GM19240 (cell line): ENCODE measurements at regions not wholly inside any gene's neighbourhood (a gene's known extent, or its start where the extent isn't known, plus 50 kb on each side); places are given as distances from the start of the nearest gene placed in this dataset.

Source experiments
- DNase-seq: peaks from one replicate; pipeline ENCODE4 v3.0.0; 2011; ENCODE audit warnings: low spot score; ENCODE audit not compliant: insufficient read length

DNA sequence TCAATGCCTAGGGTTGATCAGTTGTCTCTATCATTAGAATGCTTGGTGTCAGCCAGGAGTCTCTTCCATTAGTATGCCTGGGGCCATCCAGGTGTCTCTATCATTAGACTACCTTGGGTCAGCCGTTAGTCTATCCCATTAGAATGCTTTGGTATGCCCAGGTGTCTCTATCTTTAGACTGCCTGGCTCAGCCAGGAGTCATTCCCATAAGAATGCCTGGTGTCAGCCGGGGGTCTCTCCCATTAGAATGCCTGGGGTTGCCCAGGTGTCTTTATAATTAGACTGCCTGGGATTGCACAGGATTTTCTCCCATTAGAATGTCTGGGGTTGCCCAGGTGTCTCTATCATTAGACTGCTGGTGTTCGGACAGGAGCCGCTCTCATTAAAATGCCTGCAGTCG is 1442.9 kb downstream of the UQCRFS1 start:
- no peak for DNase-seq

DNA sequence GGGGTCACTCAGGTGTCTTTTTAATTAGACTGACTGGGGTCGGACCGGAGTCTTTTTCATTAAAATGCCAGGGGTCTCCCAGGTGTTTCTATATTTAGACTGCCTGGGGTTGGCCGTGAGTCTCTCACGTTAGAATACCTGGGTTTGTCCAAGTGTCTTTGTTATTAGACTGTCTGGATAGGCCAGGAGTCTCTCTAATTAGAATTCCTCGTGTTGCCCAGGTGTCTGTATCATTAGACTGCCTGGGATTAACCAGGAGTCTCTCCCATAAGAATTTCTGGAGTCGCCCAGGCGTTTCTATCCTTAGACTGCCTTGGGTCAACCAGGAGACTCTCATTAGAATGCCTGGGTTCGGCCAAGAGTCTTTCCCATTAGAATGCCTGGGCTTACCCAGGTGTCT is 1445.7 kb downstream of the UQCRFS1 start:
- DNase-seq: no peak

DNA sequence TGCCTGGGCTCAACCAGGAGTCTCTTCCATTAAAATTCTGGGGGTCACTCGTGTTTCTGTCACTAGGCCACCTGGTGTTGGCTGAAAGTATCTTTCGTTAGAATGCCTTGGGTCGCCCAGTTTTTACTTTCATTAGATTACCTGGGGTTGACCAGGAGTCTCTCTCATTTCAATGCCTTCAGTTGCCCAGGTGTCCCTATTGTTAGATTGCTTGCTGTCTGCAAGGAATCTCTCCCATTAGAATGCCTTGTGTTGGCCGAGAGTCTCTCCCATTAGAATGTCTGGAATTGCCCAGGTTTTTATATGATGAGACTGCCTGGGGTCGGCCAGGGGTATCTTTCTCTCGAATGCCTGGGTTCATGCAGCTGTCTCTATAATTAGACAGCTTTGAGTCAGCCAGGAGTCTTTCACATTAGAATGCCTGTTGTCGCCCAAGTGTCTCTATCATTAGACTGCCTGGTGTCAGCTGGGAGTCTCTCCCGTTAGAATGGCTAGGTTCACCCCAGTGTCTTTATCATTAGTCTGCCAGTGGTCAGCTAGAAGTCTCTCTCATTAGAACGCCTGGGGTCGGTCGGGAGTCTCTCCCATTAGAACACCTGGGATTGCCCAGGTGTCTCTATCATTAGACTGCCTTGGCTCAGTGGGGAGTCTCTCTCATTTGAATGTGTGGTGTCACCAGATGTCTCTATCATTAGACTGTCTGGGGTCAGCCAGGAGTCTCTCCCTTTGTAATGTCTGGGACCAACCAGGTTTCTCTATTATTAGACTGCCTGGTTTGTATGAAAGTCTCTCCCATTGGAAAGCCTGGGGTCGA is 1446.8 kb downstream of the UQCRFS1 start:
- no peak for DNase-seq

DNA sequence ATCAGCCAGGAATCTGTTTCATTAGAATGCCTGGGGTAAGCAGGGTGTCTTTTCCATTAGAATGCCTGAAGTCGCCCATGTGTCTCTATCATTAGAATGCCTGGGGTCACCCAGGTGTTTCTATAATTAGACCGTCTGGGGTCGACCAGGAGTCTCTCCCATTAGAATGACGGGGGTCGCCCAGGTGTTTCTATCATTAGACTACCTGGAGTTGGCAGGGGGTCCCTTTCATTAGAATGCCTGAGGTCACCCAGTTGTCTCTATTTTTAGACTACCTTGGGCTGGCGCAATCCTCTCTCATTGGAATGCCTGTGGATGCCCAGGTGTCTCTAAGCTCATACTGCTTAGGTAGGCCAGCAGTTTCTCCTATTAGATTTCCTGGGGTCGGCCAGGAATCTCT is 1447.6 kb downstream of the UQCRFS1 start:
- no peak for DNase-seq

DNA sequence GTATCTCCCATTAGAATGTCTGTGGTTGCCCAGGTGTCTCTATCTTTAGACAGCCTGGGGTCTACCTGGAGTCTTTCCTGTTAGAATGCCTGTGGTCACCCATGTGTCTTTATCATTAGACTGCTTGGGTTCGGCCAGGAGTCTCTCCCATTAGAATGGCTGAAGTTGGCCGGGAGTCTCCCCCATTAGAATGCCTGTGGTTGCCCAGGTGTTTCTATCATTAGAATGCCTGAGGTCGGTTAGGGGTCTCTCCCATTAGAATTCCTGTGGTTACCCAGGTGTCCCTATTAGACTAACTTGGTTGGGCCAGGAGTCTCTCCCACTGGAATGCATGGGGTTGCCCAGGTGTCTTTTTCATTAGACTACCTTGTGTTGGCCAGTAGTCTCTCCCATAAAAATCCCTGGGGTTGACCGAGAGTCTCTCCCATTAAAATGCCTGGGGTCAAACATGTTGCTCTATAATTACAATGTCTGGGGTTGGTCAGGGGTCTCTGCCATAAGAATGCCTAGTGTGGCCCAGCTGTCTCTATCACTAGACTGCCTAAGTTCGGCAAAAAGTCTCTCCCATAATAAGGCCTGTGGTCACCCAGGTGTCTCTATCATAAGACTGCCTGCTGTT is 1448.7 kb downstream of the UQCRFS1 start:
- DNase-seq: no peak

DNA sequence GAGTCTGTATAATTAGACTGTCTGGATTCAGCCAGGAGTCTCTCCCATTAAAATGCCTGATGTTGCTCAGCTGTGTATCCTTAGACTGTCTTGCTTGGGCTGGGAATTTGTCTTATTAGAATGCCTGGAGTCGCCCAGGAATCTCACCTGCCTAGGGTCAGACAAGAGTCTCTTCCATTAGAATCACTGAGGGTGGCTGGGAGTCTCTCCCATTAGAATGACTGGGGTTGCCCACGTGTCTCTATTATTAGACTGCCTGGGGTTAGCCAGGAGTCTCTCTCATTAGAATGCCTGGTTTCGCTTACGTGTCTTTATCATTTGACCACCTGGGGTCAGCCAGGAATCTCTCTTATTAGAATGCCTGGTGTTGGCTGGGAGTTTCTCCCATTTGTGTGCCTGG is 1450.0 kb downstream of the UQCRFS1 start:
- DNase-seq: no peak

DNA sequence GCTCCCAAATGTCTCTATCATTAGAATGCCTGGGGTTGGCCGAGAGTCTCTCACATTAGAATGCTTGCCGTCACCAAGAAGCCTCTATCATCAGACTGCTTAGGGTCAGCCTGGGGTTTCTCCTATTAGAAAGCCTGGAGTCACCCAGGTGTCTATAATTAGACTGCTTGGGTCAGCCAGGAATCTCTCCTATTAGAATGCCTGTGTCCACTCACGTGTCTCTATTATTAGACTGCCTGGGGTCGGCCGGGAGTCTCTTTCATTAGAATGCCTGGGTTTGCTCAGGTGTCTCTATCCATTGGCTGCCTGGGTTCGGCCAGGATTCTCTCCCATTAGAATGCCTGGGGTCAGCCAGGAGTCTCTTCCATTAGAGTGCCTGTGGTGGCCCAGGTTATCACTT is 1453.1 kb downstream of the UQCRFS1 start:
- DNase-seq: no peak

DNA sequence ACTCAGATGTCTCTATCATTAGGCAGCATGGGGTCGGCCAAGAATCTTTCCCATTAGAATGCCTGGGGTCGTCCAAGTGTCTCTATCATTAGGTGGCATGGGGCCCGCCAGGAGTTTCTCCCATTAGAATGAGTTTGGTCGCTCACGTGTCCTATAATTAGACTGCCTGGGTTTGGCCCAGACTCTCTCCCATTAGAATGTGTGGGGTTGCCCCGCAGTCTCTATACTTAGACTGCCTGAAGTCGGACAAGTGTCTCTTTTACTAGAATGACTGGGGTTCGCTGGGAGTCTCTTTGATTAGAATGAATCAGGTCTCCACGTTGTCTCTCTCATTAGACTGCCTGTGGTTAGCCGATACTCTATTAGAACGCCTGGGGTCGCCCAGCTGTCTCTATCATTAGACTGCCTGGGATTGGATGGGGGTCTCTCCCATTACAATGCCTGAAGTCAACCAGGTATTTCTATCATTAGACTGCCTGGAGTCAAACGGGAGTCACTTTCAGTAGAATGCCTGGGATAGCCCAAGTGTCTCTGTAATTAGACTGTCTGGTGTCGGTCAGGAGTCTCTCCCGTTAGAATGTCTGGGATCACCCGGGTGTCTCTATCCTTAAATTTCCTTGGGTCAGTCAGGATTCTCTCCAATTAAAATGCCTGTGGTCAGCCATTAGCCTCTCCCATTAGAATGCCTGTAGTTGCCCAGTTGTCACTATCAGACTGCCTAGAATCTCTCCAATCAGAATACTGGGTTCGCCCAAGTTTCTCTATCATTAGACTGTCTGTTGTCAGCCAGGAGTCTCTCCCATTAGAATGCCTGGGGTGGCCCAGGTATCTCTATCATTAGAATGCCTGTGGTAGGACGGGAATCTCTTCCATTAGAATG is 1454.1 kb downstream of the UQCRFS1 start:
- DNase-seq: no peak

DNA sequence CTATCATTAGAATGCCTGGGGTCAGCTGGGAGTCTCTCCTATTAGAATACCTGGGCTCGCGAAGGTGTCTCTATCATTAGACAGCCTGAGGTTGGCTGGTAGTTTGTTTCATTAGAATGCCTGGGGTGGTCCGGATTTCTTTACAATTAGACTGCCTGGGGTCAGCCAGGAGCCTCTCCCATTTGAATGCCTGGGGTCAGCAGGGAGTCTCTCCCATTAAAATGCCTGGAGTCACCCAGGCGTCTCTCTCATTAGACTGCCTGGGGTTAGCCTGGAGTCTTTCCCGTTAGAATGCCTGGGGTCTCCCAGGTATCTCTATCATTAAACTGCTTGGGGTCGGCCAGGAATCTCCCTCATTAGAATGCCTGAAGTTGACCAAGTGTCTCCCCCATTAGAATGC is 1458.3 kb downstream of the UQCRFS1 start:
- no peak for DNase-seq

DNA sequence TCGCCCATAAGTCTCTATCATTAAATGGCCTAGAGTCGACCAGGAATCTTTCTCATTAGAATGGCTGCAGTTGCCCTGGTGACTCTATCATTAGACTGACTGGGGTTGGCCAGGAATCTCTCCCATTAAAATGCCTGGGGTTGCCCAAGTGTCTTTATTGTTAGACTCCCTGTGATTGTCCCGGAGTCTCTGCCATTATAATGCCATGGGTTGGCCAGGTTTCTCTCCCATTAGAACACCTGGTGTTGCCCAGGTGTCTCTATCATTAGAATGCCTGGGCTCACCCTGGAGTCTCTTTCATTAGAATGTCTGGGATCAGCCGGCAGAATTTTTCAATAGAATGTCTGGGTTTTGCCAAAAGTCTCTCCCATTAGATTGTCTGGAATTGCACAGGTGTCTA is 1459.3 kb downstream of the UQCRFS1 start:
- no peak for DNase-seq

DNA sequence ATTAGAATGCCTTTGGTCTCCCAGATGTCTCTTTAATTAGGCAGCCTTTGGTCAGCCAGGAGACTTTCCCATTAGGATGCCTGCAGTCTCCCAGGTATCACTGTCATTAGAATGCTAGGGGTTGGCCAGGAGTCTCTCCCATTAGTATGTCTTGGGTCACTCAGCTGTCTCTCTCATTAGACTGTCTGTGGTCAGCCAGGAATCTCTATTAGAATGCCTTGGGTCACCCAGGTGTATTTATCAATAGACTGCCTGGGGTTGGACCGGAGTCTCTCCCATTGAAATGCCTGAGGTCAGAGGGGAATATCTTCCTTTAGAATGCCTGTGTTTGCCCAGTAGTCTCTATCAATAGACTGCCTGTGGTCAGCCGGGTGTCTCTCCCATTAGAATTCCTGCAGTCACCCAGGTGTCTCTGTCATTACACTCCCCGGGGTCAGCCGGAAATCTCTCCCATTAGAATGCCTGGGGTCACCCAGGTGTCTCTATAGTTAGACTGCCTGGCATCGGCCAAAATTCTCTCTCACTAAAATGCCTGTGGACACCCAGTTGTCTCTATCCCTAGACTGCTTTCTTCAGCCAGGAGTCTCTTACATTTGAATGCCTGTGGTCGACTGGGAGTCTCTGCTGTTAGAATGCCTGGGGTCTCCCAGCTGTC is 1460.3 kb downstream of the UQCRFS1 start:
- DNase-seq: no peak

DNA sequence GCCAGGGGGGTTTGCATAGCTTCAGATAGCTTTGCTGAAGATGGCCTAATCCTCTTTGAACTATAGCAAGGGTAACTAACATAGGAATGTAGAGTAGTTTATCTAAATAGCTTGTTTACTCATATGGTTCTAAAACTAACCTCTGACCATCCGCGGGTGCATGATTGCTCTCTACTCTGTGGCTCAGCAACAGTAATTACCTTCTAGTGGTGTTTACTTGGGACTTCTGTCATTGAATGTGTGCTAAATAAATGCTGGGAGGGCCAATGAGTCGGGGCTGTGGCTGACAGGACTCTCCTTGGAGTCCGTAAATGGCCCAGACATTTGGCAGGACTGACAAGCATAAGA is 1461.9 kb downstream of the UQCRFS1 start:
- DNase-seq: no peak

DNA sequence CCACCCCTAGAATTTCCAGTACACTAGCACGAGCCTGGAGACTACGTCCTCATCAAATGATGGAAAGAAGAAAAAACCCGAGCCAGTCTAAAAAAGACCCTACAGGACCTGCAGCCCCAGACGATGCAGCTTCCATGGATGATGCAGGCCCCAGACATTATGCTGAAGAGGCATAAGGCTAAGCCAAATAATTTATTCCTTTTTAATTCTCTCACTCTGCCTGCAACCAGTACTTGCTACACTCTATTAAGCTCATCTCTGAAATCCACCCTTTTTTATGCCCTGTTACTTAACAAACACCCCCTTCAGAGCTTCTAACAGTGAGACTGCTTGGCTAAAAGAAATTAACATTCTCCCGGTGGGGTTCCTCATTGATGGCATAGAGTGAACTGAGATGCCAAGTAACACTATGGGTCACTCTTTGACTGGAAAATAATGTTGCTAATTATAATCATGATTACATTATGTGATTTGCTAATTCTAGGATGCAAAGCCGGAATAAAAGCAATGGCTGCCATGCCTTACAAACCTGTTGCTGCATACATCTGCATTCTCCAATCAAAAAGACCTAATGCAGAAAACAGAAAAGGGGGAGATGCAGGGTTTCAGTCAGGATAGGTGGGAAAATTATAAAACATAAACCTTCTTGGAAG is 1462.4 kb downstream of the UQCRFS1 start:
- no peak for DNase-seq

DNA sequence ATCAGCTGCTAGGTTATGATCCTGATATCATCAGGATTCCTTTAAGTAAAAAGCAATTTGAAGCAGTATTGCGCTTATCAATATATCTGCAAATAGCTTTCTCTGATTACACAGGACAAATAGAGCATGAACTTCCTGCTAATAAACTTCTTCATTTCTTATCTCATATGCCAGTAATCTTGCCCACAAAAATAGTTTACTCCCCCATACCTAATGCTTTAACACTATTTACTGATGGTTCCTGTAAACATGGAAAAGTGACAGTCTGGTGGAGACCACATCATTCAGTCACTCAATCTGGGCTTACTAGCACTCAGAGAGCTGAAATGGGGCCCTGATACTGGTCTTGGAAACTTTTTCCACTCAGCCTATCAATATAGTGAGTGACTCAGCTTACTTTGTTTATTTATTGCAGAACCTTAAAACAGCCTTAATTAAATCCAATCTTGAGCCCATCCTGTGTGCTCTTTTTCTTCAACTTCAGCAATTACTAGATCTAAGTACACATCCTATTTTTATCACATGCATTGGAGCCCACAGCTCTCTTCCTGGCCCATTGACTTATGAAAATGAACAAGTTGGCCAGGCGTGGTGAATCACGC is 1464.3 kb downstream of the UQCRFS1 start:
- DNase-seq: no peak

DNA sequence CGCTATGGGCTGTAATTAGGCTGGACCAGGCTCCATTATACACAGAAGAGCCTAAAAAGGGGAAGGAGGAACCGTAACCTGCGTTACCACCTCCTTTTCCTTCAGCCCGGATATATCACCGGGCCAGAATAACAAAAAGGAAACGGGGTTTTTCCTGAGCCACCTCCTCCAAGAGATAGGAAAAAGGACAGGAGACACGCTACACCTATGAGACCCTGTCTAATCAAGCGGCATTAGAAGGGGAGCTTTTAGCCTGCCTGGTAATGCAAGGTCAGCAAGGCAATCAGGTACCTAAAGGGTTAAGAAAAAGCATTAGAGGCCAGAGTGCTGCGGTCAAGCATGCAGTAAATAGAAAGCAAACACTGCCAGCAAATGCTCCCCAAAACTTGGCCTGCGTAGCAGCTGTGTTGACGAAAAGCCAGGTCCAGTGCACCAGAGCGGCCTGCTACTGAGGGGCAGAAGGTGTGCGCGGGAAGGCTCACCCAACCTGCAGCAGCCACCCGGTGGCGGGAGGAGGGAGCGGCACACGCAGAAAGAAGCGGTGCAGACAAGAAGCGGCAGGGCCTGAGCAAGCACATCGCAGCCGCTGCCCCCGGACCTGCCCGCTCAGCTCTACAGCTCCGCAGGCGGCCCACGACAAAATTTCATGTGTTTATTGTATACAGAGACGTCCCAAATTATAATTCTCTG is 1466.1 kb downstream of the UQCRFS1 start:
- no peak for DNase-seq

DNA sequence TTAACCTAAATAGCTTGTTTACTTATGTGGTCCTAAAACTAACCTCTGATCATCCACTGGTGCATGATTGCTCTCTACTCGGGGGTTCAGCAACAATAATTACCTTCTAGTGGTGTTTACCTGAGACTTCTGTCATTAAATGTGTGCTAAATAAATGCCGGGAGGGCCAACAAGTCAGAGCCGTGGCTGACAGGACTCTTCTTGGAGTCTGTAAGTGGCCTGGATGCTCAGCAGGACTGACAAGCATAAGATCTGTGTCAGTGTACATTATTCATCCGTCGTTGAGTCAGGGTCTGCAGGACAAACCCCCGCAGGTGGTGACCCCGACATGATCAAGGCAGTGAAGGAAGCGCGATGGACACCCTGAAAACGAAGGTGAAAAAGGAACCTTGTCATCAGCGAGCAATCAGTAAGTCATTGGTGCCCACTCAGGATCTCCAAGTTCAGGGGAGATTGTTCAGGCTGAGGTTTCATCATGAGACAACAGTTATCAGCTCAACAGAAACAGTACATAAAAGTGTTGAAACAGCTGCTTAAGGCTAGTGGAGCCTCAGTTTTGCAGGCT is 1466.9 kb downstream of the UQCRFS1 start:
- DNase-seq: no peak

DNA sequence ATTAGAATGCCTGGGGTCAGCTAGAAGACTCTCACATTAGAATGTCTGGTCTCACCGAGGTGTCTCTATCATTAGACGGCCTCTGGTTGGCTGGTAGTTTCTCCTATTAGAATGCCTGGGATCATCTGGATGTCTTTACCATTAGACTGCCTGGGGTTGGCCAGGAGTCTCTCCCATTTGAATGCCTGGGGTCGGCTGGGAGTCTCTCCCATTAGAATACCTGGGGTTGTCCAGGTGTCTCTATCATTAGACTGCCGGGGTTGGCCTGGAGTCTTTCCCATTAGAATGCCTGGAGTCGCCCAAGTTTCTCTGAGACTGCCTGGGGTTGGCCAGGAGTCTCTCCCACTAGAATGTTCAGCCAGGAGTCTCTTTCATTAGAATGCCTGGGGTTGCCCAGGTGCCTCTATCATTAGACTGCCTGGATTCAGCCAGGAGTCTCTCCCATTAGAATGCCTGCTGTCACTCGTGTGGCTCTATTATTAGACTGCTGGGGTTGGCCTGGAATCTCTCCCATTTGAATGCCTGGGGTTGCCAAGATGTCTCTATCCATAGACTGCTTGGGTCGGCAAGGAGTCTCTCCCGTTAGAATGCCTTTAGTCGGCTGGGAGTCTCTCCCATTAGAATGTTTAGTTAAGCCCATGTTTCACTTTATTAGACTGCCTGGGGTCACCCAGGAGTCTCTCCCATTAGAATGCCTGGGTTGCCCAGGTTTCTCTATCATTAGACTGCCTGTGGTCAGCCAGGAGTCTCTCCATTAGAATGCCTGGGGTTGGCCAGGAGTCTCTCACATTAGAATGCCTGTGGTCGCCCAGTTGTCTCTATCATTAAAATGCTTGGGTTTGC is 1467.8 kb downstream of the UQCRFS1 start:
- no peak for DNase-seq

DNA sequence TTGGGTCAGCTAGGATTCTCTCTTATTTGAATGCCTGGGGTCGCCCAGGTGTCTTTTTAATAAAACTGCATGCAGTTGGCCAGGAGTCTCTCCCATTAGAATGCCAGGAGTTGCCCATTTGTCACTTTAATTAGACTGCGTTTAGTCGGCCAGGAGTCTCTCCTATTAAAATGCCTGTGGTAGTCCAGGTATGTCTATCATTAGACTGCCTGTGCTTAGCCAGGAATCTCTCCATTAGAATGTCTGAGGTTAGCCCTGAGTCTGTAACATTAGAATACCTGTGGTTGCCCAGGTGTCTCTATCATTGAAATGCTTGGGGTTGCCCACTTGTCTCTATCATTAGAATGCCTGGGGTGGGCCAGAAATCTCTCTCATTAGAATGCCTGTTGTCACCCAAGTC is 1470.9 kb downstream of the UQCRFS1 start:
- no peak for DNase-seq

DNA sequence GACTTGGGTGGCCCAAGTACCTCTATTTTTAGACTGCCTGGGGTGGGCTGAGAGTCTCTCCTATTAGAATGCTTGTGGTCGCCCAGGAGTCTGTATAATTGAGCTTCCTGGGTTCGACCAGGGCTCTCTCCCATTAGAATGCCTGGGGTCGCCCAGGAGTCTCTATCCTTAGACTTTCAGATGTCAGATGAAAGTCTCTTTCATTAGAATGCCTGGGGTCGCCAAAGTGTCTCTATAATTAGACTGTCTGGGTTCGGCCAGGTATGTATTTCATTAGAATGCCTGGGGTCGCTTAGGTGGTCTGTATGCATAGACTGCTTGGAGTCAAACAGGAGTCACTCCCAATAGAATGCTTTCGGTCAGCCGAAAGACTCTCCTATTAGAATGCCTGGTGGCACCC is 1471.7 kb downstream of the UQCRFS1 start:
- no peak for DNase-seq
